ENCODE measurements at regions not wholly inside any gene's neighbourhood (a gene's known extent, or its start where the extent isn't known, plus 50 kb on each side); places are given as distances from the start of the nearest gene placed in this dataset.

GRCh38 chr9:13448482-13448881 is 169.0 kb upstream of the MPDZ start:
- peaks cover under 1% of the 10 kb centered on the region for H3K27me3 Mint-ChIP-seq (ENCODE audit: insufficient read depth, low read depth, poor library complexity)
- ATAC-seq, result no peak
- no peak for DNase-seq (ENCODE audit: low spot score)

More at GRCh38 chr9:13448482-13448881, 169.0 kb upstream of the MPDZ start:
- Histone ChIP-seq H3K27ac (ENCODE audit: low read depth) (no peak overlapping the region), H3K9me2 (ENCODE audit: insufficient read depth) (no peaks in the 10 kb centered on the region), H3K4me3 (no peak overlapping the region), H3K4me2 (no peak overlapping the region), H3K4me1 (ENCODE audit: insufficient read depth) (peaks cover 21% of the 10 kb centered on the region), H3F3A (replicated peaks; ENCODE audit: low read depth) (no peaks in the 10 kb centered on the region), H3K79me2 (replicated peaks; ENCODE audit: insufficient read depth) (no peaks in the 10 kb centered on the region), H4K20me1 (replicated peaks; ENCODE audit: insufficient read depth) (no peaks in the 10 kb centered on the region), H2AFZ (no peak overlapping the region), H3K36me3 (ENCODE audit: insufficient read depth) (no peaks in the 10 kb centered on the region), H3K27me3 (ENCODE audit: insufficient read depth) (no peaks in the 10 kb centered on the region)
- Mint-ChIP-seq H3K4me1 (peaks cover 34% of the 10 kb centered on the region), H3K9me3 (no peaks in the 10 kb centered on the region), H3K4me3 (no peak overlapping the region), H3K27ac (no peak overlapping the region), H3K36me3 (ENCODE audit: low read depth) (no peaks in the 10 kb centered on the region)
- TF ChIP-seq ZNF114 (CRISPR knock-in tag; IDR thresholded peaks at IDR 0.05) (no peak), CREB1 (CRISPR knock-in tag; IDR thresholded peaks at IDR 0.05; ENCODE audit: low read depth) (no peak), ETS1 (IDR thresholded peaks at IDR 0.05) (no peak), NANOG (IDR thresholded peaks at IDR 0.05; ENCODE audit: borderline replicate concordance) (no peak), EZH2 (IDR thresholded peaks at IDR 0.05; ENCODE audit: low read depth, unreplicated experiment) (no peak), STAT1 (IDR thresholded peaks at IDR 0.05; ENCODE audit: unreplicated experiment) (no peak), EZH2phosphoT487 (IDR thresholded peaks at IDR 0.05; ENCODE audit: unreplicated experiment) (no peak), ZNF462 (CRISPR knock-in tag; IDR thresholded peaks at IDR 0.05) (no peak), JUNB (IDR thresholded peaks at IDR 0.05; ENCODE audit: unreplicated experiment) (no peak), REST (IDR thresholded peaks at IDR 0.05; ENCODE audit: unreplicated experiment) (no peak), CTCF (conservative IDR thresholded peaks at IDR 0.05; ENCODE audit: low read depth in 2 of 2) (no peak), ZNF331 (CRISPR knock-in tag; IDR thresholded peaks at IDR 0.05; ENCODE audit: low read depth) (no peak), POLR2AphosphoS5 (IDR thresholded peaks at IDR 0.05; ENCODE audit: low read depth) (no peak)

Measured in GM23338 (cell line).